ENCODE measurements at regions not wholly inside any gene's neighbourhood (a gene's known extent, or its start where the extent isn't known, plus 50 kb on each side); places are given as distances from the start of the nearest gene placed in this dataset.

DNA sequence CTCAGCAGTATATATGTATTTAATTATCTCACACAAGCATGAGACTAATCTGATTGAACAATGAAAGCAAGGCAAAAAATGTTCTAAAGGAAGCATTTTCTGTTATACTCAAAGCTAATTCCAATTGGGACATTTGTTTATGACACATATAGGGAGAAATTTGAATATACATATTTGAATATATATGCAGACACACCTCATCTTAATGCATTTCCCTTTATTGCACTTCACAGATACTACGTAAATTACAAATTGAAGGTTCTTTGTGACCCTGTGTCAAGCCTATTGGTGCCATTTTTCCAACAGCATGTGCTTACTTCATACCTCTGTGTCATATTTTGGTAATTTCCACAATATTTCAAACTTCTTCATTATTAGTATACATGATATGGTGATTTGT is 132.1 kb upstream of the STEAP1 start:
- Mint-ChIP-seq H3K27me3 (ENCODE audit: insufficient read depth, unreplicated experiment) (peaks cover 7% of the 10 kb centered on the region), H3K9me3 (ENCODE audit: unreplicated experiment) (no peaks in the 10 kb centered on the region), H3K27ac (ENCODE audit: unreplicated experiment) (no peak overlapping the region), H3K36me3 (ENCODE audit: insufficient read depth, unreplicated experiment) (no peaks in the 10 kb centered on the region), H3K4me3 (ENCODE audit: unreplicated experiment) (no peak overlapping the region), H3K4me1 (ENCODE audit: low read depth, unreplicated experiment) (no peaks in the 10 kb centered on the region)
- intact Hi-C loops (cut with micrococcal nuclease; ENCODE audit: unreplicated experiment), result no loop called here
- Histone ChIP-seq H3K36me3 (ENCODE audit: control insufficient read depth, insufficient read depth, low read length) (no peaks in the 10 kb centered on the region), H3K9me3 (no peaks in the 10 kb centered on the region), H3K4me3 (ENCODE audit: low read depth, low read length) (no peak overlapping the region), H3K27me3 (replicated peaks; ENCODE audit: control insufficient read depth, insufficient read depth, low read length) (no peaks in the 10 kb centered on the region), H3K4me1 (no peaks in the 10 kb centered on the region)
- BruUV-seq (replicated peaks), result no TSS peak
- no peak for TF ChIP-seq CTCF (IDR thresholded peaks at IDR 0.05; ENCODE audit: insufficient read depth in 1 of 2, low read depth in 1 of 2, low read length in 1 of 2, severe bottlenecking in 1 of 2, unreplicated experiment in 1 of 2)
- ChIA-PET POLR2A (no interaction called here), CTCF (no interaction called here)
- DNase-seq, result no peak

DNA sequence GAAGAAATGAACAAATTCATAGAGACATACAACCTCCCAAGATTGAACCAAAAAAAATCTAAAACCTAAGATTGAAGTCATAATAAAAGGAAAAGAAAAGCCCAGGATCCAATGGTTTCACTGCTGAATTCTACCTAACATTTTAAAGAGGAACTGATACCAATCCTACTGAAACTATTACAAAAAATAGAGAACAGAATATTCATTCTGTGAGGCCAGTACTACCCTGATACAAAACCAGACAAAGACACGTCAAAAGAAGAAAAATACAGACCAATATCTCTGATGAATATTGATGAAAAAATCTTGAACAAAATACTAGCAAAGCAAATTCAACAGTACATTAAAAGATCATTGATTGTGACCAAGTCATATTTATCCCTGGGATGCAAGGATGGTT is 128.5 kb upstream of the STEAP1 start:
- intact Hi-C loops (cut with micrococcal nuclease; ENCODE audit: unreplicated experiment), result no loop called here
- no peaks in the 10 kb centered on the region for H3K4me1 Mint-ChIP-seq (ENCODE audit: low read depth, unreplicated experiment)
- no peak overlapping the region for H3K27ac Mint-ChIP-seq (ENCODE audit: unreplicated experiment)
- H3K4me1 ChIP-seq, result no peaks in the 10 kb centered on the region
- H3K36me3 Mint-ChIP-seq (ENCODE audit: insufficient read depth, unreplicated experiment), result no peaks in the 10 kb centered on the region
- no peak for TF ChIP-seq CTCF (IDR thresholded peaks at IDR 0.05; ENCODE audit: insufficient read depth in 1 of 2, low read depth in 1 of 2, low read length in 1 of 2, severe bottlenecking in 1 of 2, unreplicated experiment in 1 of 2)
- DNase-seq, result no peak
- no TSS peak for BruUV-seq (replicated peaks)
- no peak overlapping the region for H3K4me3 ChIP-seq (ENCODE audit: low read depth, low read length)
- no peaks in the 10 kb centered on the region for H3K27me3 ChIP-seq (replicated peaks; ENCODE audit: control insufficient read depth, insufficient read depth, low read length)
- H3K9me3 ChIP-seq, result no peaks in the 10 kb centered on the region
- peaks cover 7% of the 10 kb centered on the region for H3K27me3 Mint-ChIP-seq (ENCODE audit: insufficient read depth, unreplicated experiment)
- H3K9me3 Mint-ChIP-seq (ENCODE audit: unreplicated experiment), result no peaks in the 10 kb centered on the region
- POLR2A ChIA-PET, result no interaction called here
- no peak overlapping the region for H3K4me3 Mint-ChIP-seq (ENCODE audit: unreplicated experiment)
- CTCF ChIA-PET, result no interaction called here
- H3K36me3 ChIP-seq (ENCODE audit: control insufficient read depth, insufficient read depth, low read length), result no peaks in the 10 kb centered on the region

- no peak for DNase-seq
- no peaks in the 10 kb centered on the region for H3K27me3 ChIP-seq (replicated peaks; ENCODE audit: control insufficient read depth, insufficient read depth, low read length)
- H3K36me3 ChIP-seq (ENCODE audit: control insufficient read depth, insufficient read depth, low read length), result no peaks in the 10 kb centered on the region
- H3K4me1 Mint-ChIP-seq (ENCODE audit: low read depth, unreplicated experiment), result no peaks in the 10 kb centered on the region
- BruUV-seq (replicated peaks), result no TSS peak
- no peaks in the 10 kb centered on the region for H3K36me3 Mint-ChIP-seq (ENCODE audit: insufficient read depth, unreplicated experiment)
- H3K9me3 Mint-ChIP-seq (ENCODE audit: unreplicated experiment), result no peaks in the 10 kb centered on the region
- no peaks in the 10 kb centered on the region for H3K9me3 ChIP-seq
- ChIA-PET CTCF (no interaction called here), POLR2A (no interaction called here)
- H3K4me1 ChIP-seq, result no peaks in the 10 kb centered on the region
- no peak for TF ChIP-seq CTCF (IDR thresholded peaks at IDR 0.05; ENCODE audit: insufficient read depth in 1 of 2, low read depth in 1 of 2, low read length in 1 of 2, severe bottlenecking in 1 of 2, unreplicated experiment in 1 of 2)
- no peak overlapping the region for H3K27ac Mint-ChIP-seq (ENCODE audit: unreplicated experiment)
- intact Hi-C loops (cut with micrococcal nuclease; ENCODE audit: unreplicated experiment), result no loop called here
- no peak overlapping the region for H3K4me3 ChIP-seq (ENCODE audit: low read depth, low read length)
- H3K27me3 Mint-ChIP-seq (ENCODE audit: insufficient read depth, unreplicated experiment), result no peaks in the 10 kb centered on the region
- H3K4me3 Mint-ChIP-seq (ENCODE audit: unreplicated experiment), result no peak overlapping the region
These were observed 120.4 kb upstream of the STEAP1 start for GRCh38 chr7:90033850-90034249.
